ENCODE measurements at regions not wholly inside any gene's neighbourhood (a gene's known extent, or its start where the extent isn't known, plus 50 kb on each side); places are given as distances from the start of the nearest gene placed in this dataset.

DNA sequence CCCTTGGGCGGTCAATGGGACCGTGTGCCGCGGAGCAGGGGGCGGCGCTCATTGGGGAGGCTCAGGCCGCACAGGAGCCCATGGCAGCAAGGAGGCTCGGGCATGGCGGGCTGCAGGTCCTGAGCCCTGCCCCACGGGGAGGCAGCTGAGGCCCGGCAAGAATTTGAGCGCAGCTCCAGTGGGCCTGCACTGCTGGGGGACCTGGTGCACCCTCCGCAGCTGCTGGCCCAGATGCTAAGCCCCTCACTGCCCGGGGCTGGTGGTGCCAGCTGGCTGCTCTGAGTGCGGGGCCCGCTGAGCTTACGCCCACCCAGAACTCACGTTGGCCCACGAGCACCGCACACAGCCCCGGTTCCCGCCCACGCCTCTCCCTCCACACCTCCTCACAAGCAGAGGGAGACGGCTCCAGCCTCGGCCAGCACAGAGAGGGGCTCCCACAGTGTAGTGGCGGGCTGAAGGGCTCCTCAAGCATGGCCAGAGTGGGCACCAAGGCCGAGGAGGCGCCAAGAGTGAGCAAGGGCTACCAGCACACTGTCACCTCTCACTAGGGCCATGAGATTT, 141.1 kb upstream of the OR13F1 start (continued):
- TF ChIP-seq SMAD9 (CRISPR knock-in tag; IDR thresholded peaks at IDR 0.05): no peak

- ATAC-seq (no peak), DNase-seq (ENCODE audit: low spot score) (no peak), FAIRE-seq (no peak)
- no peak overlapping the region for H3K27ac ChIP-seq (ENCODE audit: extremely low read length, insufficient read depth, low read length)
- BruUV-seq (replicated peaks): no TSS peak
- TF ChIP-seq CENPX (CRISPR knock-in tag; IDR thresholded peaks at IDR 0.05) (no peak), TIGD3 (CRISPR knock-in tag; IDR thresholded peaks at IDR 0.05; ENCODE audit: borderline replicate concordance) (no peak), DRAP1 (CRISPR knock-in tag; IDR thresholded peaks at IDR 0.05) (no peak), ZNF343 (CRISPR knock-in tag; IDR thresholded peaks at IDR 0.05) (no peak), KDM1A (CRISPR knock-in tag; IDR thresholded peaks at IDR 0.05) (no peak), DMTF1 (CRISPR knock-in tag; IDR thresholded peaks at IDR 0.05) (no peak), ZNF839 (CRISPR knock-in tag; IDR thresholded peaks at IDR 0.05; ENCODE audit: borderline replicate concordance) (no peak), FOXO1 (CRISPR knock-in tag; IDR thresholded peaks at IDR 0.05) (no peak), ARID2 (CRISPR knock-in tag; IDR thresholded peaks at IDR 0.05; ENCODE audit: borderline replicate concordance) (no peak), FOXP4 (CRISPR knock-in tag; IDR thresholded peaks at IDR 0.05) (no peak), MBNL3 (CRISPR knock-in tag; conservative IDR thresholded peaks at IDR 0.05) (no peak), NCOR1 (IDR thresholded peaks at IDR 0.05; ENCODE audit: borderline replicate concordance, low read length) (no peak), MXI1 (IDR thresholded peaks at IDR 0.05; ENCODE audit: borderline replicate concordance, low read depth, low read length) (no peak), ZNF709 (CRISPR knock-in tag; IDR thresholded peaks at IDR 0.05) (no peak)
- H3K9ac ChIP-seq (ENCODE audit: insufficient read depth, low read depth, low read length): no peak overlapping the region
- H3K4me1 ChIP-seq (ENCODE audit: insufficient read depth, low read length): no peaks in the 10 kb centered on the region
- in situ Hi-C loops (cut with HindIII; ENCODE audit: extremely low pct_ligation_motif_present, low pct_unique_long_range_greater_than_20kb): no loop called here
- intact Hi-C loops (cut with micrococcal nuclease; ENCODE audit: unreplicated experiment): no loop called here
- H3K9me3 ChIP-seq (ENCODE audit: low read length): no peaks in the 10 kb centered on the region
- H3K36me3 ChIP-seq (replicated peaks in 1 of 2; ENCODE audit: control insufficient read depth in 1 of 2, insufficient read depth in 2 of 2, low read length in 2 of 2): no peaks in the 10 kb centered on the region
- H2AFZ ChIP-seq (ENCODE audit: low read length): no peak overlapping the region
- no peaks in the 10 kb centered on the region for H3K79me2 ChIP-seq (ENCODE audit: insufficient read depth, low read length)
- ChIA-PET POLR2A (no interaction called here), CTCF (ENCODE audit: low intra/inter-chr PET ratio, low total read pairs) (no interaction called here)
- no peaks in the 10 kb centered on the region for H4K20me1 ChIP-seq (ENCODE audit: insufficient read depth, low read length)
- no peak overlapping the region for H3K4me2 ChIP-seq (ENCODE audit: low read depth, low read length)
- no peaks in the 10 kb centered on the region for H3K27me3 ChIP-seq (ENCODE audit: control insufficient read depth in 1 of 2, insufficient read depth in 2 of 2, low read length in 2 of 2)
- no peak overlapping the region for H3K4me3 ChIP-seq (replicated peaks in 1 of 3; ENCODE audit: insufficient read depth in 1 of 3, low read depth in 2 of 3, low read length in 3 of 3)
Observed at GRCh38 chr9:104367507-104367906, 136.6 kb upstream of the OR13F1 start.
